GM23338 (cell line): ENCODE measurements at regions not wholly inside any gene's neighbourhood (a gene's known extent, or its start where the extent isn't known, plus 50 kb on each side); places are given as distances from the start of the nearest gene placed in this dataset.

Experiments
- CREB1 ChIP-seq: fragments of 250-450 bp; sonication (Bioruptor Pico); IDR thresholded peaks from 2 replicates; pipeline ENCODE4 v1.5.0; 2020; ENCODE audit warnings: low read depth, mild to moderate bottlenecking, moderate library complexity
- EZH2 ChIP-seq: fragments of 200-600 bp; sonication (generic); IDR thresholded peaks from one replicate; pipeline ENCODE4 v1.8.0; 2017; ENCODE audit warnings: antibody characterized with exemption, mild to moderate bottlenecking, low read depth; ENCODE audit not compliant: unreplicated experiment
- TF ChIP-seq, protein P1 (sequence below), 2 experiments: fragments of 200-600 bp in 1 of 2; sonication (generic) in 1 of 2; conservative IDR thresholded peaks; 2 replicates each; pipeline versions ENCODE4 v1.5.1 to v1.6.1; 2016 to 2017; ENCODE audit warnings: antibody characterized with exemption in 2 of 2, low read depth in 2 of 2, mild to moderate bottlenecking in 2 of 2, moderate library complexity in 1 of 2

DNA sequence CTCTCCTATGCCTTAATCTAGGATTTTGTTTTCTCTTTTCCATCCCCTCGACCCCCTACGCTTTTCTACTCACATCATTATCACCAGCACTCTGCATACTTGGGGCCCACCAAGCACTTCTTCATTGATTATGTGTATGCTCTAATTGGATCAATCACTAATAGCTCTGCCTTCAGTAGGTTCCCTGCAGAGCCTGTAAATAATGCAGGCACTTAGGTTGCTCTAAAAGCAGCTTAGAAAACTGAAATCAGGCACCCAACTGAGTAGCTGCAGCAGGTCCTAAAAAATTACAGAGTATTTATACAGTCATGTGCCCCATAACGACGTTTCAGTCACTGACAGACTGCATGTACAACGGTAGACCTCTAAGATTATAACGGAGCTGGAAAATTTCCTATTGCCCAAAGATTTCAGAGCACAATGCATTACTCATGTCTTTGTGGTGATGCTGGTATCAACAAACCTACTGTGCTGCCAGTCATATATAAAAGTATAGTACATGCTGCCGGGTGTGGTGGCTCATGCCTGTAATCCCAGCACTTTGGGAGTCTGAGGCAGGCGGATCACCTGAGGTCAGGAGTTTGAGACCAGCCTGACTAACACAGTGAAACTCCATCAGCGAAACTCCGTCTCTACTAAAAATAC lies 280.4 kb downstream of the HS3ST3B1 start:
- TF ChIP-seq, protein P1, sequence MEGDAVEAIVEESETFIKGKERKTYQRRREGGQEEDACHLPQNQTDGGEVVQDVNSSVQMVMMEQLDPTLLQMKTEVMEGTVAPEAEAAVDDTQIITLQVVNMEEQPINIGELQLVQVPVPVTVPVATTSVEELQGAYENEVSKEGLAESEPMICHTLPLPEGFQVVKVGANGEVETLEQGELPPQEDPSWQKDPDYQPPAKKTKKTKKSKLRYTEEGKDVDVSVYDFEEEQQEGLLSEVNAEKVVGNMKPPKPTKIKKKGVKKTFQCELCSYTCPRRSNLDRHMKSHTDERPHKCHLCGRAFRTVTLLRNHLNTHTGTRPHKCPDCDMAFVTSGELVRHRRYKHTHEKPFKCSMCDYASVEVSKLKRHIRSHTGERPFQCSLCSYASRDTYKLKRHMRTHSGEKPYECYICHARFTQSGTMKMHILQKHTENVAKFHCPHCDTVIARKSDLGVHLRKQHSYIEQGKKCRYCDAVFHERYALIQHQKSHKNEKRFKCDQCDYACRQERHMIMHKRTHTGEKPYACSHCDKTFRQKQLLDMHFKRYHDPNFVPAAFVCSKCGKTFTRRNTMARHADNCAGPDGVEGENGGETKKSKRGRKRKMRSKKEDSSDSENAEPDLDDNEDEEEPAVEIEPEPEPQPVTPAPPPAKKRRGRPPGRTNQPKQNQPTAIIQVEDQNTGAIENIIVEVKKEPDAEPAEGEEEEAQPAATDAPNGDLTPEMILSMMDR (conservative IDR thresholded peaks at IDR 0.05; ENCODE audit: low read depth in 2 of 2) = no peak
- TF ChIP-seq EZH2 (no peak), CREB1 (CRISPR knock-in tag) (no peak)
